HepG2 (cell line): ENCODE measurements at regions not wholly inside any gene's neighbourhood (a gene's known extent, or its start where the extent isn't known, plus 50 kb on each side); places are given as distances from the start of the nearest gene placed in this dataset.

Experiments used
- ATAC-seq: fragments of 200-7000 bp; cut with Tn5 transposase; 3 replicates; pipeline ENCODE4 v1.9.1; 2020; ENCODE audit warnings: mild to moderate bottlenecking, moderate library complexity
- BruUV-seq: library from RNA; stranded (reverse); fragments of 400-500 nt; replicated peaks from 2 replicates; lab custom pipeline; 2021; lab: Mats Ljungman, UMichigan
- CTCF ChIA-PET: fragments of 300-600 bp; formaldehyde crosslinking; extraction: SDS; loops from one replicate; lab custom pipeline; 2021; ENCODE audit warnings: low total read pairs, inconsistent platforms, low intra/inter-chr PET ratio; lab: Yijun Ruan, JAX
- POLR2A ChIA-PET: fragments of 350-600 bp; sonication (Branson Sonifier 250); formaldehyde crosslinking; loops from one replicate; lab custom pipeline; 2020; ENCODE audit warnings: antibody characterized with exemption, inconsistent platforms; lab: Yijun Ruan, JAX
- DNase-seq: peaks from one replicate; pipeline ENCODE4 v3.0.0-alpha.2; 2015; ENCODE audit warnings: low spot score
- FAIRE-seq: peaks from 3 replicates; lab custom pipeline; 2011; peaks lifted over from hg19 to GRCh38; lab: Jason Lieb, UNC
- H2AFZ ChIP-seq: one replicate; pipeline ENCODE4 v1.6.1; 2011; ENCODE audit warnings: low read length, inconsistent platforms
- H3K27ac ChIP-seq: fragments of 300-600 bp; 3 replicates; pipeline ENCODE4 v1.8.0; 2011; ENCODE audit warnings: mixed run types, mild to moderate bottlenecking, mixed read lengths, low read length, inconsistent platforms; ENCODE audit not compliant: insufficient read depth; ENCODE audit errors: extremely low read length
- H3K27me3 ChIP-seq, 2 experiments: fragments of 200-600 bp in 1 of 2; 2 replicates in 1 of 2; 3 replicates in 1 of 2; pipeline versions ENCODE4 v1.6.0 to v1.8.0; 2011; ENCODE audit warnings: low read length in 2 of 2, mild to moderate bottlenecking in 2 of 2, moderate library complexity in 2 of 2, inconsistent platforms in 1 of 2; ENCODE audit not compliant: insufficient read depth in 2 of 2, control insufficient read depth in 1 of 2
- H3K36me3 ChIP-seq, 2 experiments: fragments of 200-600 bp in 1 of 2; replicated peaks in 1 of 2; 2 replicates in 1 of 2; 3 replicates in 1 of 2; pipeline versions ENCODE4 v1.5.1 to v1.8.0; 2011; ENCODE audit warnings: low read length in 2 of 2, inconsistent platforms in 1 of 2; ENCODE audit not compliant: insufficient read depth in 2 of 2, control insufficient read depth in 1 of 2
- H3K4me1 ChIP-seq: 2 replicates; pipeline ENCODE4 v1.5.1; 2012; ENCODE audit warnings: low read length, inconsistent platforms; ENCODE audit not compliant: insufficient read depth
- H3K4me2 ChIP-seq: 2 replicates; pipeline ENCODE4 v1.6.0; 2011; ENCODE audit warnings: low read depth, low read length, inconsistent platforms
- H3K4me3 ChIP-seq, 3 experiments: fragments of 200-600 bp in 1 of 3; sonication (generic), shearing (Covaris generic) in 1 of 3; replicated peaks in 1 of 3; 2 replicates each; pipeline ENCODE4 v1.5.1; 2011 to 2016; ENCODE audit warnings: low read length in 3 of 3, inconsistent platforms in 2 of 3, low read depth in 2 of 3, mild to moderate bottlenecking in 2 of 3, control low read depth in 1 of 3, mixed read lengths in 1 of 3; ENCODE audit not compliant: insufficient read depth in 1 of 3
- H3K79me2 ChIP-seq: one replicate; pipeline ENCODE4 v1.6.1; 2011; ENCODE audit warnings: low read length, inconsistent platforms; ENCODE audit not compliant: insufficient read depth
- H3K9ac ChIP-seq: 2 replicates; pipeline ENCODE4 v1.6.0; 2011; ENCODE audit warnings: mild to moderate bottlenecking, low read depth, low read length, inconsistent platforms; ENCODE audit not compliant: insufficient read depth
- H3K9me3 ChIP-seq: 2 replicates; pipeline ENCODE4 v1.5.1; 2012; ENCODE audit warnings: mild to moderate bottlenecking, low read length
- H4K20me1 ChIP-seq: 2 replicates; pipeline ENCODE4 v1.6.0; 2011; ENCODE audit warnings: inconsistent platforms, mild to moderate bottlenecking, low read length, moderate library complexity; ENCODE audit not compliant: insufficient read depth
- ARNT2 ChIP-seq: sonication (generic); formaldehyde crosslinking; IDR thresholded peaks from 2 replicates; pipeline ENCODE4 v1.8.0; 2022; ENCODE audit warnings: mild to moderate bottlenecking, low read depth, missing genetic modification reagents, moderate library complexity
- CENPT ChIP-seq: sonication (generic); formaldehyde crosslinking; IDR thresholded peaks from 2 replicates; pipeline ENCODE4 v1.8.0; 2022; ENCODE audit warnings: low read depth, mild to moderate bottlenecking, moderate library complexity, missing genetic modification reagents
- E2F1 ChIP-seq: sonication (generic); formaldehyde crosslinking; IDR thresholded peaks from 2 replicates; pipeline ENCODE4 v1.5.0; 2020; ENCODE audit warnings: missing genetic modification reagents
- GABPA ChIP-seq, 2 experiments: IDR thresholded peaks; 2 replicates each; pipeline ENCODE4 v1.6.1; 2011 to 2016; ENCODE audit warnings: low read depth in 2 of 2, low read length in 1 of 2, missing biosample characterization in 1 of 2, missing genetic modification characterization in 1 of 2
- HHEX ChIP-seq: IDR thresholded peaks from 2 replicates; pipeline ENCODE4 v1.6.1; 2016; ENCODE audit warnings: control low read depth
- JUN ChIP-seq: sonication (generic); formaldehyde crosslinking; IDR thresholded peaks from 2 replicates; pipeline ENCODE4 v1.4.0; 2020; ENCODE audit warnings: mild to moderate bottlenecking, missing genetic modification reagents
- MYNN ChIP-seq: sonication (generic); formaldehyde crosslinking; IDR thresholded peaks from 2 replicates; pipeline ENCODE4 v1.4.0; 2020; ENCODE audit warnings: mild to moderate bottlenecking, low read depth, missing genetic modification reagents
- RARA ChIP-seq: IDR thresholded peaks from 2 replicates; pipeline ENCODE4 v1.6.1; 2016; ENCODE audit warnings: missing genetic modification reagents, missing compliant biosample characterization
- RERE ChIP-seq: IDR thresholded peaks from 2 replicates; pipeline ENCODE4 v1.6.1; 2016; ENCODE audit warnings: low read depth, missing genetic modification reagents, missing compliant biosample characterization
- TOPORS ChIP-seq: sonication (generic); formaldehyde crosslinking; IDR thresholded peaks from 2 replicates; pipeline ENCODE4 v1.8.0; 2023; ENCODE audit warnings: mild to moderate bottlenecking, missing genetic modification reagents
- ZBTB8A ChIP-seq: sonication (generic); formaldehyde crosslinking; IDR thresholded peaks from 2 replicates; pipeline ENCODE4 v1.4.0; 2020; ENCODE audit warnings: mild to moderate bottlenecking, low read depth, missing genetic modification reagents, borderline replicate concordance
- ZFP41 ChIP-seq: sonication (generic); formaldehyde crosslinking; IDR thresholded peaks from 2 replicates; pipeline ENCODE4 v1.4.0; 2020; ENCODE audit warnings: mild to moderate bottlenecking, missing genetic modification reagents, borderline replicate concordance
- ZNF138 ChIP-seq: sonication (generic); formaldehyde crosslinking; IDR thresholded peaks from 2 replicates; pipeline ENCODE4 v1.5.0; 2020; ENCODE audit warnings: mild to moderate bottlenecking, low read depth, missing genetic modification reagents
- ZNF432 ChIP-seq: sonication (generic); formaldehyde crosslinking; IDR thresholded peaks from 2 replicates; pipeline ENCODE4 v1.5.0; 2020; ENCODE audit warnings: missing genetic modification reagents, mild to moderate bottlenecking, borderline replicate concordance
- ZNF644 ChIP-seq: IDR thresholded peaks from 2 replicates; pipeline ENCODE4 v1.6.1; 2016; ENCODE audit warnings: low read depth
- ZSCAN25 ChIP-seq: sonication (generic); formaldehyde crosslinking; IDR thresholded peaks from 2 replicates; pipeline ENCODE4 v1.8.0; 2022; ENCODE audit warnings: mild to moderate bottlenecking, missing genetic modification reagents
- ZUFSP ChIP-seq: sonication (generic); formaldehyde crosslinking; IDR thresholded peaks from 2 replicates; pipeline ENCODE4 v1.9.0; 2021; ENCODE audit warnings: missing genetic modification reagents, mild to moderate bottlenecking, borderline replicate concordance
- WGBS: methylation state at CpG from one replicate; pipeline ENCODE4 v1.1.6; 2017; ENCODE audit warnings: low lambda C conversion rate; 5-methylcytosine and 5-hydroxymethylcytosine counted together
- in situ Hi-C: cut with HindIII; loops from 2 replicates; pipeline ENCODE4 v1.10.0; 2017; ENCODE audit warnings: low pct_unique_long_range_greater_than_20kb; ENCODE audit not compliant: extremely low pct_ligation_motif_present
- intact Hi-C: fragments of 100-400 bp; cut with micrococcal nuclease; formaldehyde crosslinking; loops from one replicate; pipeline ENCODE4 v1.10.0; 2022; ENCODE audit not compliant: unreplicated experiment

GRCh38 chr20:39298121-39298520 lies 336.0 kb downstream of the DHX35 start:
- Histone ChIP-seq H3K9ac (no peak overlapping the region), H3K27ac (no peak overlapping the region), H3K4me2 (no peak overlapping the region), H3K9me3 (no peaks in the 10 kb centered on the region), H3K27me3 (no peaks in the 10 kb centered on the region), H4K20me1 (no peaks in the 10 kb centered on the region), H3K4me1 (no peaks in the 10 kb centered on the region), H3K36me3 (no peaks in the 10 kb centered on the region), H3K79me2 (no peaks in the 10 kb centered on the region), H3K4me3 (no peak overlapping the region), H2AFZ (no peak overlapping the region)
- no peak for TF ChIP-seq ZBTB8A
- TF ChIP-seq GABPA (IDR thresholded peaks at IDR 0.05; ENCODE audit: low read depth, low read length), result no peak
- TF ChIP-seq GABPA (CRISPR knock-in tag; IDR thresholded peaks at IDR 0.05; ENCODE audit: low read depth), result no peak
- no peak for TF ChIP-seq JUN (CRISPR knock-in tag)
- TF ChIP-seq RERE (CRISPR knock-in tag), result no peak
- no peak for TF ChIP-seq HHEX (CRISPR knock-in tag)
- TF ChIP-seq MYNN (CRISPR knock-in tag), result no peak
- TF ChIP-seq ZNF432, result no peak
- TF ChIP-seq RARA (CRISPR knock-in tag), result no peak
- no peak for TF ChIP-seq ZNF138 (CRISPR knock-in tag)
- no peak for TF ChIP-seq ZFP41 (CRISPR knock-in tag)
- no peak for TF ChIP-seq TOPORS (CRISPR knock-in tag)
- TF ChIP-seq E2F1 (CRISPR knock-in tag), result no peak
- TF ChIP-seq ZNF644 (CRISPR knock-in tag), result no peak
- TF ChIP-seq ZUFSP (CRISPR knock-in tag), result no peak
- TF ChIP-seq CENPT, result no peak
- TF ChIP-seq ARNT2, result no peak
- no peak for TF ChIP-seq ZSCAN25 (CRISPR knock-in tag)
- ChIA-PET POLR2A (no interaction called here), CTCF (no interaction called here)
- in situ Hi-C loops, result no loop called here
- no peak for FAIRE-seq
- no peak for ATAC-seq
- intact Hi-C loops, result no loop called here
- no peak for DNase-seq
- no TSS peak for BruUV-seq
- 51% methylated on average over 14 of the region's 14 CpGs for WGBS
